Non-pigmented ciliary epithelial cell (primary cell): ENCODE measurements at regions not wholly inside any gene's neighbourhood (a gene's known extent, or its start where the extent isn't known, plus 50 kb on each side); places are given as distances from the start of the nearest gene placed in this dataset.

Source experiments
- DNase-seq: peaks from one replicate; pipeline ENCODE4 v3.0.0-alpha.2; 2010; ENCODE audit warnings: low read depth

DNA sequence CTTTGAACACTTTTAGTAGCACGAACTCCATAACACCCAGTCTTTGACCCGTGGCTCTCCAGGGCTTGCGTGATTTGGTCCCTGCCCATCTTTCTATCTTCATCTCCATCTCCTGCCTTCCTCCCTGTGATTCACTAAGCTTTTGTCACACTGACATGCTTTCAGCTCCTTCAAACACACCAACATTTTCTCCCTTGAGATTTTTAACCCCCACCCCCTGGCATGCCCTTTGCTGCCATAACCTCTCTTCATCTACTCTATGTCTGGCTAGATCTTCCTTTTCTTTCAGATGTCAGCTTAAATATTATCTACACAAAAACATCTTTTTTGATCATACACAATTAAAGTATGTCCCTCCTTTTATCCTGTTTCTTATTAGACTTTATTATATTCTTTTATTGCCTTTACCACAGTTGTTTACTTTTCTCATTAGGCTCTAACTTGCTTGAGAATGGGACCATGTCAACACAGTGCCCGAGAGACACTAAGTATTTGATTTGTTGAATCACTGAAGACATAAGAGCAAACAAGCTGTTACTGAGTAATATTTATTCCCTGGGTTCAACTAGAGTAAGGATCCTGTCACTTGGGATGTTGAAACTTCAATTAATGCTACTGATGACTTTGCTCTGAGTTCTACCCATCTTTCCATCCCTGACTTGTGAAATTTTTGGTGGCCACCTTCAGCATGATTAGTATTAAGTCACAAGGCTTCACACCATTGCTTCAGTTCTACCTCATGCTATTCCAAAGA lies 387.3 kb downstream of the LRIG3 start:
- DNase-seq: no peak

DNA sequence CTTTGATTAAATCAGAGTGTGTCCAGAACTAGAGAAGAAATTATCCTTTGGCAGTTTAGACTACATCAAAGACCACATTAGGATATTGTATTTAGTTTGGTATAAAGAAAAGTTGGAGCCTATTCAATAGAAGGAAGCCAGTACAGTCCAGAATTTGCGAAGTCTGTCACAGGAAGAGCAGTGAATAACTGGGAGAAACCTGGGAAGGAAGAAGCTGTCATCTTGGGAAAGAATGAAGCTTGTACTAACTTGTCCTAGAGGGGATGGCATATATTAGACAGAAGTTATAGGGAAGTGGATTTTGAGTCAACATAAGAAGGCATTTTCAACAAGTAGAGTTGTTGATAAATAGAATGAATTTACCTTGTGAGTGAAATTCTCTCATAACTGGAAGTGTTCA lies 386.7 kb downstream of the LRIG3 start:
- DNase-seq: no peak

DNA sequence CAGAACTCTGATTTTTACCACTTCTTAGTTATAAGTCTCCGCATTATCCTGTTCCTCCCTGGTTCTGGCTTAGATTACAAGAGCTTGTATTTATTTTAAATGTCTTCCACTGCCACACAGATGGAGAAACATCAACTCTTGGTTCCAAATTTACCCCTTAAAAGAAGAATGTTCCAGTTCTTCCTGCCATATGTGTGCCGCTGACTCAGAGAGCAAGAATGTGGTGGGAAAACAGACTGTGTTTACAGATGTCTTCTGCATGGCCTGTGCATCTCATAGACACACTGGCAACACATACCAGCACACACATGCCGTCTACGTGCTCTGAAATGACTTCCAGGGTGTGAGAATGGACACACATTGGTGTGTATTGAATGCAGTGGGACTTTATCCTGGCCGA lies 383.0 kb downstream of the LRIG3 start:
- DNase-seq: peak; percentile 79

DNA sequence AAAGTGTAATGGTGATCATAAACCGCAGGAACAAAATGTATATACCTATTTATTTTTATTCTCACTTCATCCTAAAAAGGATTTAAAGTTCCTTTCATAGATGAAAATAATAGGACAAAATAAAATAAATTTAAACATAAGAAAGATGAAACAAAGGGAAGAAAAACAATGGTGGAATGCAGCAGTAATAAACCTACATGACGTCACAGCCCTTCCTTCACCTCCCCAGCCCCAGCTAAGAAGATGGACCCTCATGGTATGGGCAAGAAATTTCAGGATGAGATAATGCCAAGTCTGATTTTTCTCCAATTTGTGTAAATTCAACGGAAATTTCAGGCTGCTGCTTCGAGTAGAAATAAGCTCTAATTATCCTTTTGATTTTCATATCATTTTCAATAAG lies 381.0 kb downstream of the LRIG3 start:
- DNase-seq: no peak

DNA sequence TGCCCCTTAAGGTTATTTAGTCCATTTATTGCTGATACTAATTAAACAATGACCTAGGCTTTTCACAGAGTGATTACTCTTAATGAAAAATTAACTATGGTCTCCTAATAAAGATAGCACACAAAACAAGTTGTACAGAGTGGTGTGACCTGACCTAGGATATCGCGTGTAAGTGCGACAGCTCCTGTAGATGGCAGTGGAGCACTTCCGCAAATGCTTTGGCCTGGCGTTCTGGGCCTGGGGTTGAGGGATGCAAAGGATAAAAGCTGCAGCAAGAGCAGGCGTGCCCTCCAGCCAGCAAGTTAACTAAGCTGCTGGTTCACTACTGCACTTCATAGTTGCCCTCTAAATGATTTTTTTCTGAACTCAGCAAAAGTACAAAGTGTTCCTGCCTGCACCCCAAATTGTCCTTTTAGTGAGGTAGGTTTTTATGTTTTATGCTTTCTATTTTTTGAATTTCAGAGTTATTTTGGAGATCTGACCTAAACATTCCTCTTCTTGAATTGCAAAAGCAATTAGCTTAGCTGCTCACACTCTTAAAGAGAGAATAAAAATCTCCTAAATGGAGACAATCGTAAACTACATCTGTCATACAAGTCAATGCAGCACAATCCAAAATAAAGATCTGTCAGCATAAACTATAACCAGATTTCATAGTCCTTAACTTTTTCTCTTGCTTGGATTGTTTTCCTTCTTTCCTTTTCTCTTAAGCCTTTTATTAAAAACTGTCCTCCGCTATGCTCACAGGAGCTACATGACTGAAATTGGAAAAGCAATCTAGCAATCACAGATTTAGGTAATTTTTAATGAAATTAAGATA lies 379.6 kb downstream of the LRIG3 start:
- DNase-seq: peak; percentile 77

DNA sequence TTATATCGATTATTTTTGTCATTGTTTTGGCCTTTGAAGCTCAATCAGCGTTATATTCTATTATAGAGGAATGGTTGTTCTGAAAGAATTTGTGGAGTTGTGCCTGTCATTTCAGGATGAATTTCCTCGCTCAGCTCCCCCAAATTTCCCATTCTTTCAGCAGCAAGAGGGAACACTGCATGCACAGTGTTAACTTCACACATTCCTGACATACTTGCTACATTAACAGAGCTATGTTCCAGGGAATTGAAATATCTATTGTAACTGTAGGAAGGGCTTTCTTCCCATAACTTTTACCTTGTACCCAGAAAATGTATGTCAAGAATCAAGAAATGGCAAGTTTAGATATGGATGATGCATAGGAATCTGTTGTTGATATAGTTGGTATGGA lies 379.0 kb downstream of the LRIG3 start:
- DNase-seq: no peak

DNA sequence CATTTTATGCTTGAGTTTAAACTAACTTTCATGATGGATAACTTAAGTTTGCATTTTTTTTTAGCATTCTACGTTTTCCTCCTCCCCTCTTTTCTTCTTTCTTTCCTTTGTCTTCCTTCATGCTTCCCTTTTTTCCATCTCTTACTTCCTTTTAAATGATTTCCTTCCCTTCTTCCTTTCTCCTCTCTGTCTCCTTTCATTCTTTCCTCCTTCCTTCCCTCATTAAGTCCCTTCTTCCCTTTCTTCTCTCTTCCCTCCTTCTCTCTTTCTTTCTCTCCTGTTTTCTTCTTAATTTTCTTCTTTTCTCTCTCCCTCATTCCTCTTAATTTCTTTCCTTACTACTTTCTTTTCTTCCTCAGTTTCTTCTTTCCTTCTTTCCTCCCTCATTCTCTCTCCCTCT lies 376.0 kb downstream of the LRIG3 start:
- no peak for DNase-seq

DNA sequence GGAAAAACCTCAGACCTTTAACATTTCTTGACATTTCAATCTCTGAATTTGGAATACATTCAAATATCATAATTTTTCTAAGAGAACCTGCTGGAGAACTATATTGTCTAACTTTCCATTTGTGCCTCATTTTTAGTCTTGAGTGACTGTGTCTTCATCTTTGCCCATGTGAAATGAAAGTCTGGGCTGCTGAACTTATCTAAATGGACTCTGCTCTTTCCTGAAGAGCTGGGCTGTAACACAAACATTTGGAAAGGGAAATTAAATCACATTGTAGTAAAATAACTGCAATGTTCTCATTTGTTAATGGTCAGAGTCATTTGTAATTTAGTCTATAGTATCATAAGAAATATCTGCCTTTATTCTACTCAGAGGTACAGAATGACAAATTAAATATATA lies 373.1 kb downstream of the LRIG3 start:
- no peak for DNase-seq

DNA sequence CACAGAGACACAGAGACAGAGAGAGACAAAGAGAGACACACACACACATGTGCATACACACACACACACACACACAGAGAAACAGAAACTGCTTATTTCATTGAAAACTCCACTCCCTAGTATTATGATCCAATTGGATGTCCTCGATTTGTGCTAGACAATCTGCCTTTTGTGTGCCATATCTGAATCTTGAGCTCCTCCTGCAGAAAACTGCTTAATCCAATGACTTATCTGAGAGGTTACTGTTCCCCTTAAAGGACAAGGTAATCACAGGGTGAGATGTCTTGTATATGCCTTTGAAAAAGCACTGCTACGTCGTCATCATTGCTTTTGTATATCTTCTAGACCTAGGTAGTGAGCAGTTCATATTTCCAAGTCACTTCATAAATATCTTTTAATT lies 371.5 kb downstream of the LRIG3 start:
- no peak for DNase-seq

DNA sequence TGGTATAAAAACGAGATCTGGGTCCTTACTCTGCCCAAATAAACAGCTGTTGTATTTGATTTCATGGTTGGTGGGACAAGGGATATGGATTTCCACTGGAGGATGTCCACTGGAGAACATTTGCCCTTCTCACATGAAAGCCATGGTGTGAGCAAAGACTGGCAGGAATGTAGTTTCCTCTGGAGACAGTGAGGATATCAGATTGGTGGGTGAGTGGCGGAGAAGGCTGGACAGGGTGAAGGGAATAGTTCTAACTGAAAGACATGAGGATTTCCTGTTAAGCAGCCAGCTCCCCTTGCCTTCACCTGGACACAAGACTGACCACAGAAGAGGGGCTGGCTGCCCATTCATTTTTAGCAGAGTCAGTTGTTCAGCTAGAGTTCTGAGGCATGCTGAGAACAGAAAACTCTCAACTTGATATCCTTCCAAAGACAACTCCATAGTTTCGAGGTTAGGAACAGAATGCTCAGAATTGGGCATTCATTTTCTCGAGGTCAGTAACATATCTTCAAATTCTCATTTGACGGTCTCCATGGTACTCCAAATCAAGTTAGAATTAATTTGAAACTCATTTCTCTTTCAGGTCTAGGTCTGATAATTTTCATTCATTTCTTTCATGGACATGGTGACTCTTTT lies 365.7 kb downstream of the LRIG3 start:
- no peak for DNase-seq

DNA sequence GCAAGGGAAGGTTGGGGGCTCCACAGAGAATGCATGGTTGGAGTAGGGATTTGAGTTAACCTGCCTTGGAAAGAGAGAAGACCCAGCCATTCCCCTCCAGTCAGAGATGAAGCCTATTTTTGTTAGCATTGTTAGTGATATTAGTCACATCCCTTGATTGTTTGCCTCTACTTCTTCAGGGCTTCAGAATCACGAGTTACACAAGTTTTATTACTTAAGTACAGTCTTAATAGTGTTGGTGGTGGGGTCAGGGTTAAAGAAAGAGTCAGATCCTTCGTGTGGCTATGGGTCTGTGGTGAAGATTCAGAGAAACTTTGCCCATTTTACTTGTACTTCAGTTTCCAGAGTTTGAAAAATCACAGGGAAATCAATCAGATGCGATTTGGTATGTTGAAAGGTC lies 363.1 kb downstream of the LRIG3 start:
- peak; percentile 69 for DNase-seq

DNA sequence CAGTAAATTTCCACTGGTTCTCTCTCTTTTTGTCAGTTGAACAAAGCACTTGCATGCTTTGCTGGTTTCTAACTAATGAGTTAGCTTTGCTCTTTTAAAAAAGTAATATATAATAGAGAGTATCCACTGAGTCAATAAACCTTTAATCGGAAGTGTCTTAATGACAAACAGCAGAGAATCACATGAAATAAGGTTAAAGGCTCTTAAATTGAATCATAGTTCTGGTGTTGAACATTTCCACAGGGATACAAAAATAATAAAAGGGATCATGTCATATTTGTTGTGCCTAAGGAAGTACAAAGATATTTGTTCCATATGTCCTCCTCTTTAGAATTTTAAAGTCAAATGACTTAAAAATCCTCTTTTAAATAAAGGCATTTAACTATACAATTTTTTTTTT lies 362.6 kb downstream of the LRIG3 start:
- DNase-seq: no peak

DNA sequence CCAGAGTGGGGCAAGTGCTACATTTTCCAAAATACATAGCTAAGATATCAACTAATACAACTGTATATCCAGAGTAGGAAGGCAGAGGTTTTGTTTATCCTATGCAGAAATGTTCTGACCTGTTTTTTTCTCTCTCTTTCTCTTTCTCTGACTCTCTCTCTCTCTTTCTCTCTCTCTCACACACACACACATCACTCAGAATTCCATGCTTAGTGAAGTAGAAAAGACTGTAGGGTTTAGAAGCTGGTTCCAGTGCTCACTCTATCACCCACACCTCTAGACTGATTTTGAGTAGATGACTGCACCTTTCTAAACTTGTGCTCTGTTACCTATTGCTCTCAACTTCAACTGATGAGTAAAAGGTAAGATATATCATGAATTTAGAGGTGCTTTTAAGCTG lies 356.7 kb downstream of the LRIG3 start:
- DNase-seq: no peak

DNA sequence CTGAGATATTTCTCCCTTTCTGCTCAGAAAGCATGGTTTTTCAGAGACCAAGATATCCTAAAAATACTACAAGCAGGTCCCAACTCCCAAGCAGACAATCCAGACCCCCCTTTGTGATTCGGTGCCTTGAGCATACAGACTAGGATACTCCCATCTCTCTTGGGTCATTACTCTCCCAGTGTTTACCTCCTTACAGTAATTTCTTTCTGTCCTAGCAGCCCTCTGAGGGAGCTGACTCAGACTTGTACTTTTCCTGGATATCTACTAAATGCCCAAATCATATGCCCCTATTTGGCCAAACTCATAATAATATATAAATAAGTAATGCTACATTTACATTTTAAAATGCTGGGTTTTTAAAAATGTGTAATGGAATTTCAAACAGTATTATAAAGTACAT lies 355.6 kb downstream of the LRIG3 start:
- no peak for DNase-seq

DNA sequence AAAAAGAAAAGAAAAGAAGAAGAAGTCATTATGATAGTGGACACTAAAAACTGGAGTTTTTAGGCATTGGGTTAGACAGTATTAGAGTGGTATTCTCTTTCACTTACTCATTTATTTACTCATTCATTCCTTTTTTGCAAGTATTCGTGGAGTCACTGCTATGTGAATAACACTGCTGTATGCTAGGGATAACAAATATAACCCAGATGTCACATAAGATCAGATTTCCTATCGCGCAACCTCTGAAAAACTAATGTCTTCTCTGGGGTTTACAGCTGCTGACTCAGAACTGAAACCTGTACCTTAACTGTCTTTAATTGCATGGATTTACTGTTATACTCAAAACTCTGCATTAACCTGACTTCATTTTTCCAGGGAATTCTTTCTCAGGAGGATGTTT lies 353.7 kb downstream of the LRIG3 start:
- peak; percentile 77 for DNase-seq

DNA sequence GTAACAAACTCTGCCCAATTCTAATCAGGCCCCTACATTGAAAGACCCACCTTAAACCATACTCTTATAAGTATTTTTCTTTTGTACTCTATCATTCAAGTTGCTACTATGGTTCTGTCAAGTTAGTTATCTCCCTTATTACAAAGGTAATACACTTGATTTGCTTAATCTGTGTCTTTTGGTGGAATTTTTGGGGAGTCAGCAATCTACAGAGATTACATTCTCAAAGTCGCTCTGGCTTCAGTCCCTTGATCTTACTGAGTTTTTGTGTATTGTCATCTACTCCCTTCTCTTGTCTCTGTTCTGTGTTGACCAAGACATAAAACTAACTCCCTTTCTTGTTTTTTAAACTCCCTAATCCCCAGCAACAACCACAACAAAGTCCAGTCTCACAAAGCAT lies 353.1 kb downstream of the LRIG3 start:
- no peak for DNase-seq

DNA sequence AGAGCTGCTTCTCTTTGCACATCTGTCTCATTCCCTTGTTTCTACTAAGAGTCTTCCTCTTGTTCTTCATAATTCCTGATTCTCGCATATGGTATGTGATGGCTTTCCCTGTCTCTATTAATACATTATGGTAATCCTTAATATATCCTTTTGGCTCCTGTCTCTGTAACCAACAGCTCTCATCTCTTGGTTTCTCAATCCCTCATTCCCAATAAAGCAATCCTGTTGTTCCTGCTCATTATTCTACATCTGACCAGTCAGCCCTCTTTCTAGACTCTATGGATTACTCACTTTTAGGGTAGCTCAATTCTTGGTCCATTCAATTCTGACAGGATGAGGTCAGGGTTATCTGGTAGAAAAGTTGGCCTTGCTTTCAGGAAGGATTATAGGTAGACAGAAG lies 349.9 kb downstream of the LRIG3 start:
- DNase-seq: no peak

DNA sequence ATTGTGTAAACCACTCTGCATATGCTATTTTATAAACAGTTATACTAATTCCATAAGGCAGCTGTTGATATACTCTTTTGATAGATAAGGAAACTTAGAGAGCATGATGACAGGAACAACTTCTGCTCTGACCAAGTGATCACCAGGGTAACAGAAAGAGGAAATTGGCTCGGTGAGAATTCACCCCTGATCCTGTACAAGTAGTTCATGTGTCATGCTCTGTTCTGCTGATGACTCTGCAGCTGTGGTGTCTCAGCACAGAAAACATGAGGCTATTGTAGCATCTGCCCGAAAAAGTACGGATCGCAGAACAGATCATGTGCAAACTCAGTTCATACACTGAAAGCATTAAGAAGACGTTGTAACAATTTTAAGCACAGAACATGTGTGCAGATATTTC lies 345.0 kb downstream of the LRIG3 start:
- peak; percentile 37 for DNase-seq

DNA sequence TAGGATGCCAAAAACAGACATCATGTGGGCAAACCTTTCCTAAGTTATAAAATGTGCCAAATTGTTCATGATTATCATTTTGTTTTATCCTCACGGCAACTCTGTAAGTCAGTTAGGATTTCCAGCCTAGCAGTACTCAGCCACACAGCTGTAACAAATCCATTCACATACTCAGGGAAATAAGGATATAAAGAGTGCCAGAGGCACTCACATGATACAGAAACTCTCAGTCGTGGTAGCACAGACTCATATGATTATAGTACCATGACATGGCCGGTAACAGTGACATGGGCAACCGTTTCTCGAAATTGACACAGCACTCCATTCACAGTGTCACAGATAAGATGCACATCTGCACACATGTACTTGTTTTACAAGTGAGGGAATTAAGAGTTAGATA lies 344.2 kb downstream of the LRIG3 start:
- DNase-seq: no peak

DNA sequence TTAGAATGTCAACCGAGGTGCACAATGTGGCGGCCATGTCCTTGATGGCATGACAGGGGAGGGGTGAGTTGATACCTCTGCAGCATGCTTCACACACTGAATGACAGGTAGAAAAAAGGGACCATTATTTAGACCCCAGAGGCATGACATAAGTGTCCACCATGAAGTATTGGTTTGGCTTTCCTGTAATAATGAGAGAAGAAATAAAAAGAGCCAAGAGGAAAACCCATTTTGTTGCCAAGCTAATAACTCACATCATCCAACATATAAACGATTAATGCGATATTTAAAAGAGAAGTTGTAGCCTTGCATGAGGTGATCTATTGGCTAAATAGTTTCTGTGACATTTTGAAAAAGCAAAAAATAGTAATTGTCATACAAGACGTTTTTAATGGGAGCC lies 343.4 kb downstream of the LRIG3 start:
- no peak for DNase-seq

DNA sequence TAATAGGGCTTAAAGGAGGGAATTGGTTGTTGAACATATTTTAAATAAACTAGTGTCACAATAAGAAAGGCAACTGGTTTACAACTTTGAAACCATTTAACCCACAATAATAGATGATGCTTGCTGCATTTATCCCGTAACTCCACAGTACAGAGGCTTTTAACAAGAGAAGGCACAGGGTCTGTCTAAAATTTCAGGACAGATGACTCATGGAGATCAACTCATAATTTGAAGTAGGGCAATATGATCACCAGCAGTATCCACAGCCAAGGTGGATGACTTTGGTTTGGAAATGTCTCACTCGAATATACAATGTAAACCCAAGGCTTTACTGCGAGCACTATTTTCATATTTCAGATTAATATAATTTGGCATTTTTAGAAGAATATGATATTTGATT lies 340.2 kb downstream of the LRIG3 start:
- no peak for DNase-seq

DNA sequence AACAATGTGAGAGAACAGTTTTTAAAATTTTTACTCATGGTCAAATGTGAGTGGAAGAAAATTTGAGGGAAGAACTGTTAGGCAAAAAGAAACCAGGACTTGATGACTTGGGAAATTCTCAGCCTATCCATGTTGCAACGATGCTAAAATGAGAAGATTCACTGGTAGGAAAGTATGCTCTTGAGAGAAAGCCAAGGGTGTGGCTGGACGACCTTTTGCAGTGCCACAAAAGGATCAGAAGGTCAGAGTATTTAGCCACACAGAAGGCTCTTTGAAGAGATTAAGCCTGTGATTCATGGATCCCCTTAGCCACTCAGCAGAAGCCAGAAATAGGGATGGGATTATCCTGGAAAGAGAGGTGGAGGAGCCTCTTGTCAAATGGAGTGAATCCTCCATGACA lies 336.8 kb downstream of the LRIG3 start:
- DNase-seq: no peak

DNA sequence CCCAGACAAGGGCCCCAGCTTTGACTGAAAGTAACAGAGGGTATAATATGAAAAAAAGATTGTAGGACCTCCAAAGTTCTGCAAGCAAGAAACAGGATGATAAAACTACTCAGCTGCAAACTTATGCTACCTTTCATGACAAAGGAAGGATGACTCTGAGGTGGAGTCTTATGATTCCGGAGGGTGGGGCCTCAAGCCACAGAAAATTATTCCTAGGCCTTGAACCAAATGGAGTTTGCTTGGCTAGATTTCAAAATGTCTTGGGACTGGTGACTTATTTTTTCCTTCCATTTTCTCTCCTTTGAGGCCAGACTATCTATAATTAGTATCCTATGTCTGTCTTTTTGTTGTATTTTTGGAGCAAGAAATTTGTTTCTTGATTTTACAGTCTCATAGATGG lies 336.4 kb downstream of the LRIG3 start:
- DNase-seq: no peak
